GM12873 (cell line): ENCODE measurements at regions not wholly inside any gene's neighbourhood (a gene's known extent, or its start where the extent isn't known, plus 50 kb on each side); places are given as distances from the start of the nearest gene placed in this dataset.

Experiments used
- CTCF ChIP-seq: IDR thresholded peaks from 2 replicates; pipeline ENCODE4 v1.5.1; 2012; ENCODE audit warnings: low read depth, mild to moderate bottlenecking, moderate library complexity, low read length, control low read depth; ENCODE audit not compliant: insufficient read depth; ENCODE audit errors: missing control alignments

- no peak for TF ChIP-seq CTCF
These were observed 102.9 kb upstream of the RAB6C start for GRCh38 chr2:129876541-129876940.

- no peak for TF ChIP-seq CTCF
These were observed 102.2 kb upstream of the RAB6C start for GRCh38 chr2:129877289-129877741.

- TF ChIP-seq CTCF, result no peak
These were observed 101.4 kb upstream of the RAB6C start for GRCh38 chr2:129877795-129878775.

- no peak for TF ChIP-seq CTCF
These were observed 99.8 kb upstream of the RAB6C start for GRCh38 chr2:129879614-129880180.

- TF ChIP-seq CTCF, result no peak
These were observed 99.2 kb upstream of the RAB6C start for GRCh38 chr2:129880309-129880708.

GRCh38 chr2:129880971-129881370 is 98.5 kb upstream of the RAB6C start:
- no peak for TF ChIP-seq CTCF

- TF ChIP-seq CTCF, result no peak
These were observed 97.6 kb upstream of the RAB6C start for GRCh38 chr2:129881786-129882396.
